HG02981 (cell line): ENCODE measurements at regions not wholly inside any gene's neighbourhood (a gene's known extent, or its start where the extent isn't known, plus 50 kb on each side); places are given as distances from the start of the nearest gene placed in this dataset.

ENCODE experiments used
- ATAC-seq: cut with Tn5 transposase; IDR thresholded peaks from one replicate; pipeline ENCODE4 v1.9.1; 2021; ENCODE audit warnings: mild to moderate bottlenecking, moderate library complexity; ENCODE audit not compliant: unreplicated experiment

DNA sequence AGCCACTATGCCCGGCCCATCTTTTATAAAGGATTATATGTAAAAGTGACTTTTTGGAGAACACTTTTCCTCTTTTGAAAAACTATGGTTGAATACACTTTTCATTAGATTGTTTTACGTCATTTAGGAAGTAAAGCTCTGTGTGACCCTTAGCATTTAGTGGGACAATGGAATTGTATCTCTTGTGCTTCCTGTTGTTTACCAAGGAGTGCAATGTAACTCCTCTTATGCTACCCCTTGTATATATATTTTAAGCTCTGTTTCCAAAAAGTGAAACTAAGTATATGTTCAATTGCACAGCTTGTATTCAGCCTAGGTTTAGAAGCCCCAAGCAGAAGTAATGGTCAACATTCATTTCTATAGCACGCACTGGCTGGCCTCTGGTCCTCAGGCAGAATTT lies 183.1 kb upstream of the CITED2 start:
- ATAC-seq: no peak

DNA sequence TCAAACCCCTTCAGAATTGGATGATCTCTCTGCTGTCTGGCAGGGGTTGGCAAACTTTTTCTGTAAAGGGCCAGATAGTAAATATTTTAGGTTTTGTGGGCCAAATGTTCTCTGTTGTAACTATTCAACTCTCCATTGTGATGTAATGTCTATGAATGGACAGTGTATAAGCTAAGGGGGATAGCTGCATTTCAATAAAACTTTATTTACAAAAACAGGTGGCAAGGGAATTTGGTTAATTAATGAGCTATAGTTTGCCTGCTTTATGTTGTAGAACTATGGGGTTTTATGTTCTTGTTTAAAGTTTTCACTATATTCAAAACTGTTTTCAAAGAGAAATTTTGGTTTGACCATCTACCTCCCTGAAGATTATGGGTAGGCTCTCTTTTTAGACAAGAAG lies 182.1 kb upstream of the CITED2 start:
- ATAC-seq: no peak

DNA sequence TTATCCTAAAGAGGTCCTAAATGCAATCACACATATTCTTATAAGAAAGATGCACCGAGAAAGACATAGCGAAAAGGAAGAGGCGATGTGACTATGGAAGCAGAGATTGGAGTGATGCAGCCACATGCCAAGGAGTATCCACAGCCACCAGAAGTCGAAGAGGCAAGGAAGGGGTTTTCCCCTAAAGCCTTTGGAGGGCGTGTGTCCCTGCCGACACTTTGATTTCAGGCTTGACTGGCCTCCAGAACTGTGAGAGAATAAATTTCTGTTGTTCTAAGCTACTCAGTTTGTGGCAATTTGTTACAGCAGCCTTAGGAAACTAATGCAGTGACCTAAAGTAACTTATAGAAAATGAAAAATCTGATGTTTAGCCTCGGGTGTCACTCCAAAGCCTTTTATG lies 179.5 kb upstream of the CITED2 start:
- no peak for ATAC-seq

DNA sequence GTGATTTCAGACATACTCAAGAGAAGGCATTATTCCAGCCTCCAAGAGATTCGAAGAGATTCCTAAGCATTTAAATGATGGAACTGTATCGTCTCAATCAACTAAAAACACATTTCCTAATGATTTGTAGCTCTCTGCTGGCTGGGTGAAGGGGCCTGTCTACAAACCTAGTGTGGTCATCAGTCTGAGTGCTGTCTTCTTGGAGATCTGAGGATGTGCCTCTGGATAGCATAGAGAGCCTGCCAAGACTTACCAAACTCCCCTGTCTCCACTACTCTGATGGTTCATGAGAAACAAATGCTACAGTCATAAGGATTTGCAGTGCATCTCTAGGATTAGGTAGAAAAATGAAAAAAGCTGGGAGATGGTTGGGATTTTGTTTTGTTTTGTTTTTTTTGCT lies 176.9 kb upstream of the CITED2 start:
- no peak for ATAC-seq

DNA sequence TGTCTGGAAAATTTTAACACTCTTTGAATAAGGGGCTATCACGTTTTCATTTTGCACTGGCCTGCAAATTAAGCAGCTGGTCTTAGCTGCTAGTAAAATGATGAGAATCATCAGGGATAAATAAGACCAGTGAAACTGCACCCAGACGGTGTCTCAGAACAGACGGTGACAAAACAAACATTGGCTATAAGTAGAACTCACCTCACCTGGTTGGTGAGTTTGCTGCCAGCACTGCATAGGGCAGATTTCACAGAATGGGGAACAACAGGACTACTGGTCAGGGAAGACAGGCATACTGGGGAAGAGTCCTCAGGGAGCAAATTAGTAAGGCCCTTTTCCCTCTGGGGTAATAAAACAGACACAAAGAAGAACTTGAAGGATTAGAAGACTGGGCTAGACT lies 175.9 kb upstream of the CITED2 start:
- no peak for ATAC-seq

DNA sequence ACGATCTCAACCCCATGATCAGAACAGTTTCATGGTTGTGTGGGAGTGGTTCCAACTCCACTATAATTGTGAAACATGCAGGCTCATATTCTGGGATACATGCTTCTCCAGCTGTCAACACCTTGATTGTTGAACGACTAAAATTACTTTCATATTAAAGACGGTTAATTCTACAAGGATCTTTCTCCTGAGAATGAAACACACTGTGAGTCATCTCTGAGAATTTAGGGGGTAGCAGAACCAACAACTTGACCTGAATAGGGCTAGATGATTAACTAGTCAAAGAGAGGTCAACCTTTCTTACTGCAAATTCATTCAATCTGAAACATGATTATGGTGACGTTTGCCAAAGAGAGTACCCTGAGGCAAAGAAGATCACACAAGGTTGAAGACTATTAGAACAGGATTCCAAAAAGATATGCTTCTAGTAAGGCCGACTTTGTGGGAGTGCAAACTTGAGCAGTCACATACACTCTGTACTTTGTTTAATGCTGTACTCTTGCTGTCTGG lies 175.2 kb upstream of the CITED2 start:
- ATAC-seq: no peak

DNA sequence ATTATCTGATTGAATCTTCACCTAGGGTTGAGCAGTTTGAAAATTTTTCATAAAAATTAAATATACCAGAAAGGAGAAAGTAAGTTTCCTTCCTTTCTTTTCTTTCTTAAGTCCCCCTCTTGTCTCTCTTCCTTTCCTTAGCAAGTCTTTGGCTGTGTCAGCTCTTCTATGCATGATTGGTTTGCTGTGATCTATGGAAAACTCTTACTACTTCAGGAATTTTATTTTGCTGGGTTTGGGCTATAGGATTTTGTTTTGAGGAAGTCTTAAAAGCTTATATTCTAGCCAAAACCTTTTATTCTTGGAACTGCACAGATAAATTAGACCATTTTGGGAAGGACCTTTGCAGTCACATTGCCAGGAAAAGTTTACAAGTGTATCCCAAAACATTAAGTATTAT lies 173.4 kb upstream of the CITED2 start:
- no peak for ATAC-seq

DNA sequence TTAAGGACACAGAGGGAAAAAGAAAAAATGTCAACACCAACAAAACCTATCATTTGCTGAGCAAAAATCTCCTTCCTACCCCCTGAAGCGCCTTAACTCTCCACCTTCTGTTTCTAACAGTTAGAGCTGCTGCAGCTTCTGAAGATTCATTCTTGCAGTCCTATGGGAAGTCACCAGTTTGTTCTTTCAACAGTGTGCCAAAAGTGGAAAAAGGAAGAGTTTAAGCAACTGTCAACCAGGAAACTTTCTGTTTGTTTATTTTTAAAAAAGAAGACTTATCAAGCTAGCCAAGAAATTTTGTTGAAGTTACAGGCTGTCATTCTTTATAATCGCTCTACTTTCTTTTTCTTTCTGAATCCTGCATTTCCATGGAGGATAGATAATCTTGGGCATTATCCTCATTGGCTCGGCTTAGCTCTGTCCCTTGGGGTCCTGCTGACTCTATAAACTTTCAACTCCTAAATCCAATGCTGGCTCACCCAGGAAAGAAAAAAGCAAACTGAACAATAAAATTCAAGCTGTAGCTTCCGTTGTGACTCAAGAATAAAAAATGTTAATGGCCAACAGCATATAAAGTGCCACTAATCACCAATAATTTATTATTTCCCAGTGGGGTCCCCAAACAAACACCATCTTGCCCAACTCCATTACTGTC lies 172.8 kb upstream of the CITED2 start:
- ATAC-seq: no peak

DNA sequence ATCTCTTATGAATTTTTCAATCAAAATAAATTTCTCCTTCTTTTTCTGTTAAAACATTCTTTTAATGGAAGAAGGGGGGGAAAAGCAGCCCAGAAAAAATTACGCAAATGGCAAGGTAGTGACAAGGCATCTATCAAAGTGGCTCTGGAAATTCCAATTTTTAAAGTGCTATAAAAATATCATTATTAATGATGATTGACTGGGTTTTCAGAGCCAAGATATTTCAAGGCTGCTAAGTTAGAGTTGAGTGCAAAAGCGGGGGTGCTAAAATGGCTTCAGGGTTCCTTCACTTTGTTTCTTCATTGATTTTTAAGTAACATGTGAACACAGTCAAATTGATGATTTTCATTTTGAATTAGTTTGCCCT lies 171.6 kb upstream of the CITED2 start:
- ATAC-seq: no peak

DNA sequence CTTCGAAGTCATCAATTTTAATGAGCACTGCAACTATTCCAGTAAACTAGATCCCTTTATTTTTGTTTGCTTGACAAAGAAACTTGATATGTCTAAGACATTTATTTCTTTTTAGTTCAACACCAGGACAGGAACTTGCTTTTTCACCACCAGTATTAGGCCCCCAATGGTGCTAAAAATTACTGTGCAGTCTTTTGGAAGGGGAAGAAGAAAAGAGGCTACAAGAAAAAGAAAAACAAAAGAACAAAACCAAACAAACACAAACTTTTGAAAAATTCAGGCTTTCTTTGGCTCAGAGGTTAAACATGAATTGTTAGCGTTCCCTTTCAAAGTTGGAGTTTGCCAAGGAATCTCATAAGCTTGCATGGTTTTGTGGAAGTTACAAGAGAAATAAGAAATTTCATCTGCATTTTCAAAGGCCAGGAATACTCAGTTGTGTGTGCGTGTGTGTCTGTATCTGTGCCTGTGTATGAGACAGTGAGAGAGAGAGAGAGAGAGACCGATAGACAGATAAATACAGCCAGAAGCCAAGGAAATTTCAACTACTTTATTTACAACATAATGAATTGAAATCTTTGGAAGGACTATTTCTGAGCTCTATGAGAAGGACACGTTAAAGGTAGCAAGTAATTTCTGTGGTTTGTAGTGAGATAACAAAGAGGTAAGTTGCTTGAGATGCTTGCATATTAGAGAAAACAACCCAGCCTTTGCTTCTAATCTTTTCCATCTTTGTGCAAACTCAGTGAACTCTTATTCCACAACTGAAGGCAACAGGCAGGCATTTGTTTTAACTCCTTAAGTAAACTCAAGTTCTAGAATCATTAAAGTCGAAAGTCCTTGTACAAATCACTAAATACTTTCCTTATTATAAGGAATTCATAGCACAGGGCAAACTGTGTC lies 171.0 kb upstream of the CITED2 start:
- no peak for ATAC-seq

DNA sequence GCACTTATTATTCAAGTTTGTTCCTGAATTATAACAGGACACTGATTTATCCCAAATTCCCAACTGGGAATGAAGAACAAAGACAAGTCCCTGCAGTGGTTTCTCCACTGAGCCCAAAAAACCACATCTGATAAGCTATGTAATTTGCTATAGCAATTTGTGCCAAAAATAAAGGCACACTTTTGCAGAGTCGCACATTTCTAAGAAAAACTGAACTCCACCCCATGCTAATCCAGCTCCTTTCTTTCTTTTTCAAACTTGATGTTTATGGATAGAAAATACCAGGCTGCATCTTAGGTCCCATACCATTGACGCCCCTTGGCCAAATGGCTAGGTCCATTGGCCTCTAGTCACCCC lies 170.2 kb upstream of the CITED2 start:
- no peak for ATAC-seq

DNA sequence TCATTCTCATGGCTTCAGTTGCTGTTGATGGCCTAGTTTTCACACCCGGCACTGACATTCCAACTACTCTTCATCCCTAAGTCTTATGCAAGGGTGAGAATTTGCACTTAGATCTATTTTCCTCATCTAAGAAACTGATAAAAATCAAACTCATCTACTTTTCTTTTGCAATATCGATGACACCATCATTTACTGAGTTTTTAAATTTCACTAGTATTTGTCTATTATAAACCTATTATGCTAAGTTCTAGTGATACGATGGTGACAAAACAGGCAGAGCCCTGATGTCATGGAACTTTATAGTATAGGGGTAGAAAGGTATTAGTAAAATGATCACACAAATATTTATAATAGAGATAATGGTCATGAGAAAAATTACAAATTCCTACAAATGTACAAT lies 167.9 kb upstream of the CITED2 start:
- ATAC-seq: no peak

DNA sequence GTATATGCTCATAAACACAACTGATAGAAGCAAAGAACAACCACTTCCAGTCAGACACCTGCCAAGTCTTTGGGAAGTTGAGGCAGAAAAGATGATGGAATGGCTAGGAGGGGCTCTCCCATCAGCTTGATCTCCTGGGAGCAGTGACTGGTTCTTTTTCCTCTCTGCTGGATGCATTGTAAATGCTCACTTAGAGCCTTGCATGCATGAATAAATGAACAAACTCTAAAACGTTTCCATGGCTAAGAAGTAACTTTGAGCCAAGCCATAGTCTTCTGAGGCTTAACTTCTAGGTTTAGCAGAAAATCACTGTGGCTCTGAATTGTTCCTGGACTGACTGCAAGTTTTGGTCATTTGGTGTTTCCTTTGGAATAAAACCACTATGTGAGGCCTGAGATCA lies 166.4 kb upstream of the CITED2 start:
- no peak for ATAC-seq

DNA sequence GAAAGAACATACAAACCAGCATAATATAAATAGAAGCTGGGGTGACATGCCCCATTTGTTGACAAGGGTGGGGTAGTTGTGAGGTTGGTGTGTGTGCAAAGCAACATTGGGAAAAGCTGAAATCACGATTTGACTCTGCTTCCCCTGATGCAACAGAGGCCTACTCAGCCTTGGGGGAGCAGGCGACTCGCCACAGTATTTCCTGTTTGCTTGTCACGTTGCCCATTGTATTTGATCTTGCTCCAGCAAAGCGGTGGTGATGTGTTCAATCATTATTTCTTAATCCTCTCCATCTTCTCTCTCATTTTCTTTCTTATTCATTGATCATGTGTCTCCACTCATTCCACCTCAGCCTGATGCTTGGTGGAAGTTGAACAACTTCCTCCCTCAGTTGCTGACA lies 165.8 kb upstream of the CITED2 start:
- peak; percentile 45 for ATAC-seq

DNA sequence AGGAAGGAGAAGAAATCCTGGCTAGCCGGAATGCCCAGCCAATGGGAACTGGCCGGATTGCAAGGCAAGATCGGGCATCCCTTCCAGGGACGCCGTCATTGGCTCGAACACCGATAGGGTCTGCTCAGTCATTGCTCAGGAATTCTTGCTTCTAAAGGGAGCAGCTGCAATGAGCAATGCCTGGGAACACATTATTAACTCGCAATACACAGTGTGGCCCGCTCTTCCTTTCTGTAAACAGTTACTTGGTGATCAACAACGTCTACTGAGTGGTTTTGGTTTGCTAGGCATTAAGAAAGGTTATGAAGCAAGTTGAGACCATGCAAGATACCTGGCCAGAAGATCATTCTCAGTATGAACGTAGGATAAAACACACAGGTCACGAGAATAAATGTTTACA lies 165.4 kb upstream of the CITED2 start:
- ATAC-seq: peak; percentile 17

DNA sequence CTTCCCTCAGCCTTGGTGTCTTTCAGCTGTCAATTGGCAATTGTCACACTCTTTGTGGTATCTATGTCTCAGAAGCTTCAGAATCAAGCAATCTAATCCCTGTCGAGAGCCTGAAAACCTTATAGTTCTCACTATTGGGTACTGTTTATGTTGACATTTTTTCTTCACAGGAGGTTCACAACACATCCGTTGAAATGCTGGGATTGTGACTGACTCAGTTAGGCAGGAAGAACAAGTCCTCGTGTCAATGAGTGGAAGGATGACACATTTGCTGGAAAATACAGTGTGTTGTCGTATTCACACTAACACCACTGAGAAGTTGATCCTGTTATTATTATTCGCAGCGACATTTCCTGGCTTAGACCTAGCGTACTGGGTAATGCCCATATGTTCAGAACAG lies 163.9 kb upstream of the CITED2 start:
- no peak for ATAC-seq

DNA sequence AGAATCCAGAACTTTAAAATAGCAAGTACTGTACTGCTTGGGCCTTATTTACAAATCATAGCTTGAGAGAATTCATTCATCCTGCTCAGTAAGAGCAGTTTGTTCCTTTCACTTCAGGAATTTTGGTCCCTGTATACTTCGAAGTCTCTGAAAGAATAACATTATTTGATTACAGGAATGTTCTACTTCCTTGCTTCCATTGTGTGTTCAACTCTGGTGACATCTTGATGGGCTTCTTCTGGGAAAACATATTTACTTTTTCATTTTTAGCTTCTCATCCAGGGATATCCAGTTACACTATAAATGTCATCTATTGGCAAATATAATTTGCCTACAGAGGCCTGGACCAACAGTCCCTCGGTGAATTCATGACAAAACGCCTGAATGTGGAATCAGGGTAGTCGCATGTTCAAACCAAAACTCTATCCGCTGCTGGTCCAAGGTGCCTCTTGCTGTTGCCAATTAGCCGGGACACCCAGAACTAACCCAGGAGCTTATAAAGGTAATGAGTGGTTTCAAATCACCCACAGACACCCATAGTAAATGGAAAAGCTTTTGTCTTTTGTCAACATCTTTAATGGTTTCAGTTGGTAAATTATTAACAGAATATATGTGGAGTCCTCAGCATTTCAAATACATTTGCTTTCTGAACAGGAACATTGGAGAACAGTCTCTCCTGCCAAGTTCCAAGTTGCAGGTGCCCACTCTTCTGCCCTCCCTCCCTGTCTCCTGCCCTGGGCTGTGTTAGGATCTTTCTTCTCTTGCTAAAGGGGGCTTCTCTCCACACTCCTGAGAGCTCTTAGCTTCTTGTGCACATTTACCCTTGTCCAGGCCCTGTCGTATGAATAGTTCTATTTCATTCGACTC lies 162.5 kb upstream of the CITED2 start:
- ATAC-seq: no peak

DNA sequence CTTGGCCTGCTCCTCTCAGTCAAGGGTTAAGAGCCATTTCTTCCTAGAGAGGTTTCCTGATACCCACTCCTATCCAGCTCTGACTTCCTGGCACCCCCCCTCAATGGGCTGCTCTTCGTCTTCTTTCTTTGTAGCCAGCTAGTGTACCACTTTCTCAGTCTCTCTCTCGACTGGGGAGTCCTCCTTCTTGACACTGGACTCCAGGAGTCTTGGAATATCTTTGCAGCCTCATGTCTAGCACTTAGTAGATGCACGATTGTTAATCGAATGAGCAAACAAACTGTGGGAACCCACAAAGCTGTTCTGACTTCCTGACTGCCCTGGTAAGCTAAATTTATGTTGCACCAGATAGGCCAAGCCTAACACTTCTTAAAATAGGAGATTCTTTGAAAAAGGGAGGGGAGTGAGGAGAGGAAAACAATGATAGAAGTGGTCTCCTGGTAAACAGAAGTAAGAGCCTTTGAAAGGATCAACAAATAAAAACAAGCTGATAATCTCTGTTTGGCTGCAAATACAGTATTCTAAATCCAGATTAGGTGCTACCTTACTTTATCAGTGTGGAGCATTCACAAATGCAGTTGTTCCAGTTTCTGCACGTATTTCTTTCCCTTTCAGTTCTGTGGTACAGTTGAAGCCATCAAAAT lies 160.1 kb upstream of the CITED2 start:
- no peak for ATAC-seq

DNA sequence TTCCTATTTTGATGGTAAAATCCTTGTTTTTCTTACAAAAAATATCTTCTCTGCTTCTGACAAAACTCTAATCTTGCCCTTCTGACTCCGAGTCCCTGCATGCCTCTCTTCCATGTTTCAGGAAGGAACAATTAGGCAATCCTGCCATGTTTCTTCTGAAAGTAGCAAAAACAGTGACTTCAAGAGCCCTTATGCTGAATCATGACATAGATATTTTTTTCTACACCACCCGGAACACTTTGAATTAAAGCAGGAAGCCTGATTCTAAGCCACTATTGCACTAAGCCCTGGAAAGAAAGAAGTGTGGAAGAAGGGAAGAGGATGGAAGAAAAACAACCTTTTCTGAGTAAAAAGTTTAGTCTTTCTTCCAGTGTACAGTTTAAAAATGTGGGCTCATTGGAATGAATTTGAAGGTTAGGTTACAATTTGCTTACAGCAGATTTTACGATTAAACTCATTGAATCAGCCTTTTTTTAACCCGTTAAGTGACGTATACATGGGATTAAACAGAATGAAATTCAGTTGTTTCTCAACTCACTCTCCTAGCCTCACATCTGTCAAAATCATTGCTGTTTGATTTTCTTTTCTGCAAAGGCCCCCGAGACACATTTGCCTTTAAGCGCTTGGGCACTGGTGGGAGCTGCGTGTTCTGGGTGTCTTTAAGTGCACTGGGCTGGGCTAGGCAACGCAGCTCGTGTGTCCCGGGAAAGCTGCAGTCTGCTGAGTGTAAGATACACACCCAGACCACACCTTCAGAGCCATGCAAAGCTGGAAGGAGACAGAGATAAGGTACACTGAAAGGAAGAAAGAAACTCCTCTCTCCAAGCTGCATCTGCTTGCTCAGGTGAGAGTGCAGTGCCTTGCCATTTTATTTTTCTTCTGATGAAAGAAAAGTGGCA lies 159.4 kb upstream of the CITED2 start:
- ATAC-seq: no peak

DNA sequence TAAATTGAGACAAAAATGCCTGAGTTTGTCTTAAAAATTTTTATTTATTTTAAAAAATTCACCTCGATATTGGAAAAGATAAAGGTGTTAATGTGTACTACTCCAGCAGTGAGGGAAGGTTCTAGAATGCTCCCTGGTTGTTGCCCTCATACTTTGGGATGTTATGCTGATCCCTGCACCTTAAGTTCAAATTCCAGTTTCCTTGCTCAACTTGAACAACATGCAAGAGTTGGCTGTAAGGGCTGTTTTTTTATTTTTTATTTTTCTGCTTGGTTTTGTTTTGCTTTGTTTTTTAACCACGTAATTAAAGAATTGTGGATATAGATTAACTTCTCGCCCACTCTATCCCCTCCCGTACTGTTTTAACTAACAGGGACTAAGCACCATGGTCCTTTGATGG lies 158.7 kb upstream of the CITED2 start:
- no peak for ATAC-seq
